CD4-positive, CD25-positive, alpha-beta regulatory T cell (primary cell): ENCODE measurements at regions not wholly inside any gene's neighbourhood (a gene's known extent, or its start where the extent isn't known, plus 50 kb on each side); places are given as distances from the start of the nearest gene placed in this dataset.

ENCODE experiments used
- ATAC-seq, 2 donors: fragments of 150-1000 bp; cut with Tn5 transposase; one replicate each; pipeline ENCODE4 v1.10.0; 2021; ENCODE audit warnings: low read depth in 2 of 2, moderate number of reproducible peaks in 2 of 2, moderate library complexity in 1 of 2
- DNase-seq, 3 donors: peaks; one replicate each; pipeline versions ENCODE4 v3.0.0 to v3.0.0-alpha.2; 2012 to 2022; ENCODE audit warnings: mixed read lengths in 1 of 3
- H3K27ac ChIP-seq: one replicate; pipeline ENCODE4 v1.7.0; 2013; ENCODE audit warnings: mild to moderate bottlenecking, low read length; ENCODE audit not compliant: insufficient read depth, poor library complexity, severe bottlenecking
- H3K27me3 ChIP-seq: one replicate; pipeline ENCODE4 v1.7.0; 2013; ENCODE audit warnings: low read length; ENCODE audit not compliant: control insufficient read depth, insufficient read depth
- H3K36me3 ChIP-seq: one replicate; pipeline ENCODE4 v1.7.0; 2013; ENCODE audit warnings: mild to moderate bottlenecking, low read length, moderate library complexity; ENCODE audit not compliant: control insufficient read depth, insufficient read depth
- H3K4me1 ChIP-seq: 2 replicates; pipeline ENCODE4 v1.7.0; 2013; ENCODE audit warnings: mild to moderate bottlenecking, low read length; ENCODE audit not compliant: insufficient read depth, control insufficient read depth, poor library complexity, severe bottlenecking
- H3K4me3 ChIP-seq: one replicate; pipeline ENCODE4 v1.7.0; 2013; ENCODE audit warnings: low read depth, mild to moderate bottlenecking, low read length, moderate library complexity
- H3K9me3 ChIP-seq, 2 experiments: 1 replicate in 1 of 2; 2 replicates in 1 of 2; pipeline ENCODE4 v1.7.0; 2013; ENCODE audit warnings: low read length in 2 of 2, mild to moderate bottlenecking in 1 of 2, moderate library complexity in 1 of 2; ENCODE audit not compliant: control insufficient read depth in 2 of 2
- H3K27ac Mint-ChIP-seq, 3 donors: one replicate each; pipeline ENCODE4 v1.8.0; 2020 to 2022; ENCODE audit warnings: mild to moderate bottlenecking in 3 of 3, mixed read lengths in 3 of 3, moderate library complexity in 2 of 3
- H3K27me3 Mint-ChIP-seq: one replicate; pipeline ENCODE4 v1.8.0; 2022; ENCODE audit warnings: mild to moderate bottlenecking, mixed read lengths
- H3K36me3 Mint-ChIP-seq: one replicate; pipeline ENCODE4 v1.8.0; 2020; ENCODE audit warnings: mixed read lengths
- H3K4me1 Mint-ChIP-seq, 4 donors: one replicate each; pipeline ENCODE4 v1.8.0; 2020 to 2022; ENCODE audit warnings: mixed read lengths in 4 of 4, mild to moderate bottlenecking in 1 of 4
- H3K4me3 Mint-ChIP-seq, 4 donors: one replicate each; pipeline ENCODE4 v1.8.0; 2020 to 2022; ENCODE audit warnings: mild to moderate bottlenecking in 4 of 4, mixed read lengths in 4 of 4, moderate library complexity in 3 of 4
- H3K9me3 Mint-ChIP-seq, 7 donors: one replicate each; pipeline ENCODE4 v1.8.0; 2020 to 2022; ENCODE audit warnings: mixed read lengths in 7 of 7, mild to moderate bottlenecking in 3 of 7, moderate library complexity in 2 of 7

GRCh38 chrX:20488473-20488872 lies 221.8 kb upstream of the RPS6KA3 start:
- Histone ChIP-seq H3K27ac (no peak overlapping the region), H3K27me3 (peaks cover 2% of the 10 kb centered on the region), H3K4me3 (no peak overlapping the region), H3K9me3 (no peaks in the 10 kb centered on the region), H3K36me3 (no peaks in the 10 kb centered on the region), H3K4me1 (no peaks in the 10 kb centered on the region)
- Mint-ChIP-seq H3K9me3 (peaks cover 0 to 3% (median 0%) of the 10 kb centered on the region in 7 donors), H3K27ac (no peak overlapping the region), H3K27me3 (peaks cover 4% of the 10 kb centered on the region), H3K4me1 (no peaks in the 10 kb centered on the region), H3K4me3 (no peak overlapping the region), H3K36me3 (no peaks in the 10 kb centered on the region)
- ATAC-seq (no peak), DNase-seq (no peak)

GRCh38 chrX:20487227-20487626 lies 220.5 kb upstream of the RPS6KA3 start:
- Histone ChIP-seq H3K27ac (no peak overlapping the region), H3K27me3 (peaks cover 2% of the 10 kb centered on the region), H3K9me3 (no peaks in the 10 kb centered on the region), H3K4me1 (no peaks in the 10 kb centered on the region), H3K4me3 (no peak overlapping the region), H3K36me3 (no peaks in the 10 kb centered on the region)
- H3K4me1 Mint-ChIP-seq = no peaks in the 10 kb centered on the region
- no peak overlapping the region for H3K27ac Mint-ChIP-seq
- DNase-seq (no peak), ATAC-seq (no peak)
- peaks cover 4% of the 10 kb centered on the region for H3K27me3 Mint-ChIP-seq
- no peak overlapping the region for H3K4me3 Mint-ChIP-seq
- peaks cover 0 to 4% (median 0%) of the 10 kb centered on the region in 7 donors for H3K9me3 Mint-ChIP-seq
- no peaks in the 10 kb centered on the region for H3K36me3 Mint-ChIP-seq

GRCh38 chrX:20481632-20482031 lies 214.9 kb upstream of the RPS6KA3 start:
- H3K9me3 ChIP-seq = no peaks in the 10 kb centered on the region
- H3K4me3 Mint-ChIP-seq = no peak overlapping the region
- H3K27ac ChIP-seq = no peak overlapping the region
- H3K27me3 Mint-ChIP-seq = peaks cover 8% of the 10 kb centered on the region
- no peaks in the 10 kb centered on the region for H3K4me1 Mint-ChIP-seq
- peaks cover 0 to 4% (median 0%) of the 10 kb centered on the region in 7 donors for H3K9me3 Mint-ChIP-seq
- H3K36me3 Mint-ChIP-seq = no peaks in the 10 kb centered on the region
- H3K27me3 ChIP-seq = peaks cover 2% of the 10 kb centered on the region
- H3K36me3 ChIP-seq = no peaks in the 10 kb centered on the region
- DNase-seq (no peak), ATAC-seq (no peak)
- H3K4me3 ChIP-seq = no peak overlapping the region
- no peak overlapping the region for H3K27ac Mint-ChIP-seq
- H3K4me1 ChIP-seq = no peaks in the 10 kb centered on the region

DNA sequence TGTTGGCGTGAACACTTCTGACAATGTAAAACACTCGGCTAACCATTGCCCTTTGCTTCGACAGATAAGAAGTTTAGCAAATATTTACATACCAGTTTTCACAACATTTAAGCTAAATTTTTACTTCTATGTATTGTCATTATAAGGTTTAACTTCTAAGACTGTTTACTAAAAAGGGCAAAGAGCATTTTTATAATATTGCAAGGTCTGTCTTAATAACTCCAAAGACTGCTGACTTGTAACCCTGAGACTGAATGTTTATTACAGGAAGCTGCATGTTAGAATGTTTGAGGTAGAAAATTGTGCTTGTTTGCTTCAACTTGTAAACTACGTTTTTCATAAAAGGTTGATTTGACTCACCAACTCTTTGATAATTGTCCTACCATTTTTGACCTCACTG lies 213.2 kb upstream of the RPS6KA3 start:
- no peak overlapping the region for H3K4me3 ChIP-seq
- Mint-ChIP-seq H3K4me3 (no peak overlapping the region), H3K36me3 (no peaks in the 10 kb centered on the region), H3K9me3 (peaks cover 0 to 2% (median 0%) of the 10 kb centered on the region in 7 donors), H3K27me3 (peaks cover 5% of the 10 kb centered on the region), H3K4me1 (no peaks in the 10 kb centered on the region), H3K27ac (no peak overlapping the region)
- no peak for DNase-seq
- no peak overlapping the region for H3K27ac ChIP-seq
- peaks cover 2% of the 10 kb centered on the region for H3K27me3 ChIP-seq
- H3K36me3 ChIP-seq = no peaks in the 10 kb centered on the region
- H3K9me3 ChIP-seq = no peaks in the 10 kb centered on the region
- no peaks in the 10 kb centered on the region for H3K4me1 ChIP-seq
- no peak for ATAC-seq

- Mint-ChIP-seq H3K9me3 (peaks cover 0 to 2% (median 0%) of the 10 kb centered on the region in 7 donors), H3K4me3 (no peak overlapping the region), H3K27ac (no peak overlapping the region), H3K27me3 (peaks cover 5% of the 10 kb centered on the region), H3K4me1 (no peaks in the 10 kb centered on the region), H3K36me3 (no peaks in the 10 kb centered on the region)
- H3K9me3 ChIP-seq = no peaks in the 10 kb centered on the region
- H3K27ac ChIP-seq = no peak overlapping the region
- no peaks in the 10 kb centered on the region for H3K27me3 ChIP-seq
- no peak for DNase-seq
- ATAC-seq = no peak
- no peaks in the 10 kb centered on the region for H3K4me1 ChIP-seq
- no peaks in the 10 kb centered on the region for H3K36me3 ChIP-seq
- H3K4me3 ChIP-seq = no peak overlapping the region
Measured at GRCh38 chrX:20479048-20479447, 212.3 kb upstream of the RPS6KA3 start.

GRCh38 chrX:20477836-20478524 lies 211.3 kb upstream of the RPS6KA3 start:
- Histone ChIP-seq H3K36me3 (no peaks in the 10 kb centered on the region), H3K4me3 (no peak overlapping the region), H3K27me3 (no peaks in the 10 kb centered on the region), H3K27ac (no peak overlapping the region), H3K9me3 (no peaks in the 10 kb centered on the region), H3K4me1 (no peaks in the 10 kb centered on the region)
- peaks cover 5% of the 10 kb centered on the region for H3K27me3 Mint-ChIP-seq
- H3K4me3 Mint-ChIP-seq = no peak overlapping the region
- H3K27ac Mint-ChIP-seq = peak overlapping the region in 1 of 3 donors; percentile 38
- ATAC-seq (no peak), DNase-seq (no peak)
- H3K9me3 Mint-ChIP-seq = peaks cover 0 to 1% (median 0%) of the 10 kb centered on the region in 7 donors
- H3K36me3 Mint-ChIP-seq = no peaks in the 10 kb centered on the region
- no peaks in the 10 kb centered on the region for H3K4me1 Mint-ChIP-seq

GRCh38 chrX:20477219-20477618 lies 210.5 kb upstream of the RPS6KA3 start:
- Mint-ChIP-seq H3K9me3 (no peaks in the 10 kb centered on the region), H3K4me3 (no peak overlapping the region), H3K27ac (no peak overlapping the region), H3K4me1 (no peaks in the 10 kb centered on the region), H3K27me3 (peaks cover 5% of the 10 kb centered on the region), H3K36me3 (no peaks in the 10 kb centered on the region)
- Histone ChIP-seq H3K4me3 (no peak overlapping the region), H3K27me3 (no peaks in the 10 kb centered on the region), H3K27ac (no peak overlapping the region), H3K4me1 (no peaks in the 10 kb centered on the region), H3K36me3 (no peaks in the 10 kb centered on the region), H3K9me3 (no peaks in the 10 kb centered on the region)
- DNase-seq (no peak), ATAC-seq (no peak)

- H3K4me3 Mint-ChIP-seq = no peak overlapping the region
Measured at GRCh38 chrX:20472620-20473258, 206.0 kb upstream of the RPS6KA3 start.

More at GRCh38 chrX:20472620-20473258, 206.0 kb upstream of the RPS6KA3 start:
- peaks cover 0 to 1% (median 0%) of the 10 kb centered on the region in 7 donors for H3K9me3 Mint-ChIP-seq
- Histone ChIP-seq H3K36me3 (no peaks in the 10 kb centered on the region), H3K4me1 (no peaks in the 10 kb centered on the region), H3K4me3 (no peak overlapping the region), H3K9me3 (no peaks in the 10 kb centered on the region), H3K27me3 (no peaks in the 10 kb centered on the region), H3K27ac (no peak overlapping the region)
- no peaks in the 10 kb centered on the region for H3K36me3 Mint-ChIP-seq
- DNase-seq = no peak
- ATAC-seq = no peak
- no peaks in the 10 kb centered on the region for H3K27me3 Mint-ChIP-seq
- no peak overlapping the region for H3K27ac Mint-ChIP-seq
- H3K4me1 Mint-ChIP-seq = no peaks in the 10 kb centered on the region
